Esophagus (tissue), 2 donors: ENCODE measurements at regions not wholly inside any gene's neighbourhood (a gene's known extent, or its start where the extent isn't known, plus 50 kb on each side); places are given as distances from the start of the nearest gene placed in this dataset.
"Not testable (repeated sequence)": the region's sequence is repeated elsewhere in the genome, so short reads cannot be mapped to it uniquely, and the experiment has no call there.

Experiments
- H3K27ac ChIP-seq, 2 donors: one replicate each; pipeline ENCODE4 v1.5.1; 2013; ENCODE audit warnings: low read depth in 2 of 2, mild to moderate bottlenecking in 2 of 2, inconsistent platforms in 1 of 2, low read length in 1 of 2, moderate library complexity in 1 of 2
- H3K27me3 ChIP-seq, 2 donors: one replicate each; pipeline ENCODE4 v1.6.1; 2013; ENCODE audit warnings: low read length in 2 of 2, control low read depth in 1 of 2, mild to moderate bottlenecking in 1 of 2; ENCODE audit not compliant: insufficient read depth in 2 of 2, control insufficient read depth in 1 of 2
- H3K36me3 ChIP-seq, 2 donors: one replicate each; pipeline ENCODE4 v1.6.1; 2013; ENCODE audit warnings: low read length in 1 of 2; ENCODE audit not compliant: control insufficient read depth in 2 of 2, insufficient read depth in 2 of 2
- H3K4me1 ChIP-seq, 2 donors: one replicate each; pipeline ENCODE4 v1.6.1; 2013; ENCODE audit warnings: low read length in 1 of 2; ENCODE audit not compliant: control insufficient read depth in 2 of 2, insufficient read depth in 2 of 2
- H3K4me3 ChIP-seq, 2 donors: one replicate each; pipeline ENCODE4 v1.5.1; 2013; ENCODE audit warnings: low read length in 2 of 2, mild to moderate bottlenecking in 2 of 2, low read depth in 1 of 2, moderate library complexity in 1 of 2
- H3K9me3 ChIP-seq, 2 donors: one replicate each; pipeline ENCODE4 v1.6.1; 2013; ENCODE audit warnings: mild to moderate bottlenecking in 2 of 2, low read depth in 1 of 2, low read length in 1 of 2, moderate library complexity in 1 of 2; ENCODE audit not compliant: control insufficient read depth in 2 of 2, insufficient read depth in 1 of 2
- WGBS, 2 donors: extraction: QIAGEN DNeasy Blood & Tissue Kit; methylation state at CpG; one replicate each; pipeline ENCODE4 v1.1.7; 2013; 5-methylcytosine and 5-hydroxymethylcytosine counted together
- donor health status: healthy with polysubstance abuse.
- donor health status: Bipolar disorder and iron deficiency.

DNA sequence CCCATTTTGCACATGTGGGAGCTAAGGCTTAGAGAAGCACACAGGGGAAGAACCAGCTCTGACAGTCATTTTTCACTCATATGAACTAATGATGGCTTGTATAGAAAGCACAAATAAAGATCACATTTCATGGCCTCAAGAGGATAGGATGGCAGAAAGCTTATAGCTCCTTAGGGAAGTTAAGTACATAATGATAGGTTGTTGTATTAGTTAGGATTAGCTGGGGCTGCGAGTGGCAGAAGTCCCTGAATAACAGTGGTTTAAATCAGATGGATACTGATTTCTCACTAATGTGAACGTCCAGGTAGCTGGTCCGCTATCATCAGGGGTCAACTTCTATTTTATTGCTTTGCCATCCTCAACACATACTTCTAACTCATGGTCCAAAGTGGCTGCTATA lies 284.0 kb downstream of the RPS6KC1 start:
- WGBS, 2 donors = 82 to 88% methylated on average over 3 of the region's 3 CpGs
- H3K27ac ChIP-seq = no peak overlapping the region
- no peaks in the 10 kb centered on the region for H3K4me1 ChIP-seq
- no peaks in the 10 kb centered on the region for H3K9me3 ChIP-seq
- H3K4me3 ChIP-seq = no peak overlapping the region
- H3K27me3 ChIP-seq = no peaks in the 10 kb centered on the region
- no peaks in the 10 kb centered on the region for H3K36me3 ChIP-seq

DNA sequence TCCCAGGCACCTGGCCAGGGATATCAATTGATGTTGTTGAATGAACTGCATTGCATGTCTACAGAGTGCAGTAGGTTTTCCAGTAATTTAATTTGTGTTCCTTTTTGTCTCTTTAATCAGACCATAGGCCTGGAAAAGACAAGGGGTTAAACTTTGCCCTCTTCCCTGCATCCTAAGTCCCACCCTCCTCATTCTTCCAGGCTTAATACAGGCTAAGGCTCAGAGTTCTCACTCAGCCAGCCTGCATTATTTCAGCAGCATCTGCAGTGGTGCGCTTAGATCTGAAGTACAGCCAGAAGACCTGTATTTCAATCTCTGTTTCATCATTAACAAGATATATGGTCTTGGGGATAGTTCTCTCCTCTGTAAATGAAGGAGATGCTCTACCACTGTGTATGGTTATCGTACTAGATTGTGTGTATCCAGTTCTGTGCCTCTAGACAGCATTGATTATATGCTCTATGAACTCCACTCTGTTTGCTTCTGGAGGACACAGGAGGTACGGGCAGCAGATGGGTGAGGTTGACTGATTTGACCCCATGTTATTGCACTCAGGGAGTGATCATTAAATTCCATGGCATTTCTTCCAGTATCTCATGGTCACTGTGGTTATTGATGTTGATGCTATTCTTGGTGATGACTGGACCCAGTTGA lies 286.1 kb downstream of the RPS6KC1 start:
- Histone ChIP-seq H3K27me3 (no peaks in the 10 kb centered on the region), H3K4me3 (no peak overlapping the region), H3K36me3 (no peaks in the 10 kb centered on the region), H3K4me1 (no peaks in the 10 kb centered on the region), H3K9me3 (no peaks in the 10 kb centered on the region), H3K27ac (no peak overlapping the region)
- WGBS, 2 donors = 83 to 88% methylated on average over 3 of the region's 3 CpGs

DNA sequence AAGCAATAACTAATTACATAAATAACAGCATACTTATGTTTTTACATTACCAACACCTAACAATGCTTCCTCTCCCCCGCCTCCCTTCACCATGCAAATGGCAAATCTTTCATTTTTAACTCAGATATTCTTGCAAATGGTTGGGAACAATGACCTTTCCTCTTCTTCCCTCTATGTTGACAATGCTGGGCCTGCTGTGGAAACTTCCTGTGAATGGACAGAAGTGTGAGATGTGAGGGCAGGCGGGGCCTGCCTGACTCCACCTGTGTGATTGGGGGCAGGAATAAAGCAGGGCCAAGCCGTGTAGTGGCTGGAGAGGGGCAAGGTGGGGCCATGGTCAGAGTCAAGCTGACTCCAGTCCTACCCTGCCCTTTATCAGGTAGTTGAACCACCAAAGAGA lies 289.6 kb downstream of the RPS6KC1 start:
- Histone ChIP-seq H3K36me3 (no peaks in the 10 kb centered on the region), H3K27me3 (no peaks in the 10 kb centered on the region), H3K4me3 (no peak overlapping the region), H3K27ac (no peak overlapping the region), H3K4me1 (no peaks in the 10 kb centered on the region), H3K9me3 (no peaks in the 10 kb centered on the region)
- WGBS, 2 donors = 68 to 80% methylated on average over 3 of the region's 3 CpGs

DNA sequence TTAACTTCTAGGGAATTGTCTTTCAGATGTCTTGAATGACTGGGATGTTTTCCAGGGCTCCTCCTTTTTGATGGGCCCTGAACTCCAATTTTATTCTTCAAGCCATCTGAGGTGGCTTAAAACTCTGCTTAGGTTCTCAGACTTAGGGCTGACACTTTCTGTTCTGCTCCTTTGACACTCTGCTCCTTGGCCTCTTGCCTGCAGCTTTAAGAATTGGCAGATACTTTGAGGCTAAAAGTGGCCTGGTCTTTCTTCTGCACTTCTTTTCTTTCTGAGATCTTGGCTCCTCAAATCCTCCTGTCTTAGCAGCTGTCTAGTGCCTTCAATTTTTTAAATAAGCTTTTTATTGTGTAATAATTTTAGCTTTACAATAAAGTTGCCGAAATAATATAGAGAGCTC lies 294.6 kb downstream of the RPS6KC1 start:
- WGBS, 2 donors = 66 to 78% methylated on average over 1 of the region's 1 CpG
- Histone ChIP-seq H3K27me3 (no peaks in the 10 kb centered on the region), H3K4me1 (no peaks in the 10 kb centered on the region), H3K36me3 (no peaks in the 10 kb centered on the region), H3K27ac (no peak overlapping the region), H3K9me3 (no peaks in the 10 kb centered on the region), H3K4me3 (no peak overlapping the region)

DNA sequence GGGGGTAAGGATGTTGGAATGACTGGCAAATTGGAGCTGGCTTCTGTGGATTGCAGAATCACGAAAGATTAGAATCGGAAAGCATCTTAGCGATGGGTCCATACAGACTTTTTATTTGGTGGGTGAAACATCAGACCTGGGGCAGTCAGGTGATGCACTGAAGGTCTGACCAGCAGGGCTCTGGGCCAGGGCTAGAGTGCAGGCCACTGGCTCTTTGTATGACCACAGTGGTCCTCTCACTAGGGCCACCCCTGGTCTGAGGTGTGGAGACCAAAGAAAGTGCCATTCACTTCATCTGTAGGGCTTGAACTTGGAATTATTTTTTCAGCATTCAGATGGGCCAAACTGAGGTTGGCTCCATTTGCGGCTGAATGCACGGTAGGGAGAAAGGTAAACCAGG lies 306.4 kb downstream of the RPS6KC1 start:
- no peak overlapping the region for H3K27ac ChIP-seq
- H3K36me3 ChIP-seq = no peaks in the 10 kb centered on the region
- peaks cover 2 to 4% of the 10 kb centered on the region in 2 donors for H3K9me3 ChIP-seq
- H3K4me1 ChIP-seq = no peaks in the 10 kb centered on the region
- WGBS, 2 donors = 92 to 96% methylated on average over 5 of the region's 5 CpGs
- H3K27me3 ChIP-seq = no peaks in the 10 kb centered on the region
- no peak overlapping the region for H3K4me3 ChIP-seq

DNA sequence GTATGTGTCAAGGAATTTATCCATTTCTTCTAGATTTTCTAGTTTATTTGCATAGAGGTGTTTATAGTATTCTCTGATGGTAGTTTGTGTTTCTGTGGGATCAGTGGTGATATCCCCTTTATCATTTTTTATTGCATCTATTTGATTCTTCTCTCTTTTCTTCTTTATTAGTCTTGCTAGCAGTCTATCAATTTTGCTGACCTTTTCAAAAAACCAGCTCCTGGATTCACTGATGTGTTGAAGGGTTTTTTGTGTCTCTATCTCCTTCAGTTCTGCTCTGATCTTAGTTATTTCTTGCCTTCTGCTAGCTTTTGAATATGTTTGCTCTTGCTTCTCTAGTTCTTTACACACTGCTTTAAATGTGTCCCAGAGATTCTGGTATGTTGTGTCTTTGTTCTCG lies 307.3 kb downstream of the RPS6KC1 start:
- 64 to 67% methylated on average over 1 of the region's 1 CpG for WGBS, 2 donors
- H3K4me1 ChIP-seq, H3K27ac ChIP-seq, H3K27me3 ChIP-seq, H3K9me3 ChIP-seq, H3K4me3 ChIP-seq, H3K36me3 ChIP-seq: not testable (repeated sequence)

DNA sequence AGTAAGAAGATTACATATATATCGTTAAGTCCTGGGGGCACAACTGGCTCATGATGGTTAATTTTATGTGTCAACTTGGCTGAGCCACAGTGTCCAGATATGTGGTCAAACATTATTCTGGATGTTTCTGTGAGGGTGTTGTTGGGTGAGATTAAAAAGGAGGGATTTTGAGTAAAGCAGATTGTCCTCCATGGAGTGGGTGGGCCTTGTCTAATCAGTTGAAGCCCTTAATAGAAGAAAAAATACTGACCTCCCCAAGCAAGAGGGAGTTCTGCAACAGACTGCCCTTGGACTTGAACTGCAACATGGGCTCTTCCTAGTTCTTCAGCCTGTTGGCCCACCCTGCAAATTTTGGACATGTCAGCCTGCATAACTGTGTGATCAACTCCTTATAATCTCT lies 311.6 kb downstream of the RPS6KC1 start:
- WGBS, 2 donors = 95 to 100% methylated on average over 1 of the region's 1 CpG

DNA sequence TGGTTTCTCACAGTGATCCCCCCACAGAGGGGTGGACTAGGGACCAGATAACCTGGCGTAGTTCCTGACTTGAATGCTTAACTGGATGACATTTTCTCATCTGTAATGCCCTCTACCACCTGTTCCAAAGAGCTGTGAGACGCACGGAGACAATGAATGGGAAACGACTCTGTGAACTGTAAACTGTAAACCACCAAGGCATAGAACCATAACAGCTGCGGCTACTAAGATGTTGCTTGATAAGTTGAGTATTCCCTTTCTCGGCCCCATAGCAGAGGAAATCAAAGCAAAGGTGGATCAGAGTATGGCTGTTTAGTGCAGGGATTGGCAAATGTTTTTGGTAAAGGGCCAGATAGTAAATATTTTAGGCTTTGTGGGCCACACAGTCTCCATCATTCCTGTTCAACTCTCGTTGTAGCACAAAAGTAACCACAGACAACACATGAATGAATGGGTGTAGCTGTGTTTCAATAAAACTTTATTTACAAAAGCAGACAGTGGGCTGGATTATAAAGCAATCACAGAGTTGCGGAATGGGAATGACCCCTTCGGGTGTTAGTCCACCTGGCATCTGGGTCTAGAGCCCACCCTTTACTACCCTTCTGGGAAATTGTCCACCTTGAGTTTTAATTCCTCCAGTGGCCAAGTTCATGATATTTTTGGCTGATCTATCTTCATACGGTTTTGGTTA lies 315.2 kb downstream of the RPS6KC1 start:
- peaks cover 0 to 1% of the 10 kb centered on the region in 2 donors for H3K9me3 ChIP-seq
- H3K27me3 ChIP-seq = no peaks in the 10 kb centered on the region
- no peaks in the 10 kb centered on the region for H3K36me3 ChIP-seq
- 80 to 81% methylated on average over 10 of the region's 10 CpGs for WGBS, 2 donors
- no peak overlapping the region for H3K4me3 ChIP-seq
- H3K27ac ChIP-seq = no peak overlapping the region
- H3K4me1 ChIP-seq = no peaks in the 10 kb centered on the region

More for the DNA sequence above, 311.6 kb downstream of the RPS6KC1 start:
- no peaks in the 10 kb centered on the region for H3K4me1 ChIP-seq
- H3K27me3 ChIP-seq = no peaks in the 10 kb centered on the region
- H3K27ac ChIP-seq = no peak overlapping the region
- H3K36me3 ChIP-seq = no peaks in the 10 kb centered on the region
- no peak overlapping the region for H3K4me3 ChIP-seq
- peaks cover 2 to 4% of the 10 kb centered on the region in 2 donors for H3K9me3 ChIP-seq

DNA sequence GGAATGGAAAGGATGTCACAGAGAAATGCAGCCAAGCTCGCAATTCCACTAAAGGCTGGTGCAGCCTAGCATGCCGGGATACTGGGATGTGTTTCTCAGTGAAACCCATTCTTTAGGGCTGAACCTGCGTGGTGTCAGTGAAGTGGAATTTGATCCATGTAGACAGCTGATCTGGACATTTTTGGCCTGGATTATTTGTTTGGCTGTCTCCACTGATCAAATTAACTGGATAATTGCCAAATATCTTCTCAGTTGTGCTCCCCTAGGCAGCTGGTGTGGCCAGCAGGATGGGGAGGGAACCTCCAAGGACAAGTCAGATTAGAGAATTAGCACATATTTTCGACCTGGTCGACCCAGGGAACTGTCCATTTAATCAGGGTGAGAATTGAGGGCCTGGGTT lies 318.4 kb downstream of the RPS6KC1 start:
- no peaks in the 10 kb centered on the region for H3K27me3 ChIP-seq
- no peak overlapping the region for H3K4me3 ChIP-seq
- no peaks in the 10 kb centered on the region for H3K9me3 ChIP-seq
- no peak overlapping the region for H3K27ac ChIP-seq
- no peaks in the 10 kb centered on the region for H3K4me1 ChIP-seq
- WGBS, 2 donors = 69 to 79% methylated on average over 5 of the region's 5 CpGs
- H3K36me3 ChIP-seq = no peaks in the 10 kb centered on the region

DNA sequence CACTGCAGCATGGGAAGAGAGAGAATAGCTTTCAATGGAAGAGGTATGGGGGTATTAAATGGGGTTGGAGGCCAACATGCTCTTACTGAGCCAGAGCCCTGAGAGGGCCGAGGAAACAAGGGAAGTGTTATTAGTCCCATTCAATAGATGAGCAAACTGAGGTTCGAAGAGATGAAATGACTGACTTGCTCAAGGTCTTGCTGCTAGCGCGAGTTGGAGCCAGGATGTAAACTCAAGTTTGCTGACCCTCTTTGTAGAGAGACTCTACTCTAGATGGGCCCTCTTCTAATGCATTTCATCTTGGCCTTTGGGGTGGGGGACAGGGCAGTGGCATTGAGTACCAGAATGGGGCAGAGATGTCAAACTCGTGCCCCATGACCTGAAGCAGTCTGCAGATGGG lies 319.5 kb downstream of the RPS6KC1 start:
- Histone ChIP-seq H3K27ac (no peak overlapping the region), H3K36me3 (no peaks in the 10 kb centered on the region), H3K4me1 (no peaks in the 10 kb centered on the region), H3K27me3 (no peaks in the 10 kb centered on the region), H3K9me3 (no peaks in the 10 kb centered on the region), H3K4me3 (no peak overlapping the region)
- 84 to 89% methylated on average over 5 of the region's 5 CpGs for WGBS, 2 donors
